ENCODE measurements at regions not wholly inside any gene's neighbourhood (a gene's known extent, or its start where the extent isn't known, plus 50 kb on each side); places are given as distances from the start of the nearest gene placed in this dataset.

DNA sequence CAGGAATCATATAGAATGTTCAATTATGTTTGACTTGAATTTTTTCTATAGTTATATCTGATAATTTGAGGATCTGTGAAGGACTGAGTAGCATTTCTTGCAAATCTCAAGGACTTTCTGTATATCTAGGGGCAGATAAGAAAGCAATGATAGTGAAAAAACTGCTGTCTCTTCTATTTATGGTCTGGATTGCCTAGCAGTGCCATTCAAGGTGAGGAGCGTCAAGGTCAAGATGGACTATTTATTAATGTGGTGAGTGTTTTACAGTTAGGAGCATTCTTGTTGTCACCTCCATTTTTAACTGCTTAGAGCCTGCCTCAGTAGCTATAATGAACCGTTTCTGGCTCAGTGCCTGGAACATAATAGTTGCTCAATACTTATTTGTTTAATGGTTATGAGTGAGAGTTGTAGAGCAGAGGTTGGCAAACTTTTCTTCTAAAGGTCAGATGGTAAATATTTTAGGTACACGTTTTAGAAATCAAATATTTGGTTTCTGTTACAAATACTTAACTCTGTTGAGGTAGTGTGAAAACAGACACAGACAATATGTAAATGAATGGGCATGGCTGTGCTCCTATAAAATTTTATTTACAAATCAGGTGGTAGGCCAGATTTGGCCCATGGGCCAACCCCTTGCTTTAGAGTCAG is 523.2 kb upstream of the IGFBP7 start:
- TF ChIP-seq, protein P1, sequence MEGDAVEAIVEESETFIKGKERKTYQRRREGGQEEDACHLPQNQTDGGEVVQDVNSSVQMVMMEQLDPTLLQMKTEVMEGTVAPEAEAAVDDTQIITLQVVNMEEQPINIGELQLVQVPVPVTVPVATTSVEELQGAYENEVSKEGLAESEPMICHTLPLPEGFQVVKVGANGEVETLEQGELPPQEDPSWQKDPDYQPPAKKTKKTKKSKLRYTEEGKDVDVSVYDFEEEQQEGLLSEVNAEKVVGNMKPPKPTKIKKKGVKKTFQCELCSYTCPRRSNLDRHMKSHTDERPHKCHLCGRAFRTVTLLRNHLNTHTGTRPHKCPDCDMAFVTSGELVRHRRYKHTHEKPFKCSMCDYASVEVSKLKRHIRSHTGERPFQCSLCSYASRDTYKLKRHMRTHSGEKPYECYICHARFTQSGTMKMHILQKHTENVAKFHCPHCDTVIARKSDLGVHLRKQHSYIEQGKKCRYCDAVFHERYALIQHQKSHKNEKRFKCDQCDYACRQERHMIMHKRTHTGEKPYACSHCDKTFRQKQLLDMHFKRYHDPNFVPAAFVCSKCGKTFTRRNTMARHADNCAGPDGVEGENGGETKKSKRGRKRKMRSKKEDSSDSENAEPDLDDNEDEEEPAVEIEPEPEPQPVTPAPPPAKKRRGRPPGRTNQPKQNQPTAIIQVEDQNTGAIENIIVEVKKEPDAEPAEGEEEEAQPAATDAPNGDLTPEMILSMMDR (IDR thresholded peaks at IDR 0.05): no peak
- no peak for TF ChIP-seq ZFX (IDR thresholded peaks at IDR 0.05; ENCODE audit: borderline replicate concordance)

Measured in 22Rv1 (cell line).